AG20443 (cell line): ENCODE measurements at regions not wholly inside any gene's neighbourhood (a gene's known extent, or its start where the extent isn't known, plus 50 kb on each side); places are given as distances from the start of the nearest gene placed in this dataset.

Source experiments
- DNase-seq: peaks from one replicate; pipeline ENCODE4 v3.0.0; 2012; ENCODE audit warnings: low spot score, mixed read lengths

DNA sequence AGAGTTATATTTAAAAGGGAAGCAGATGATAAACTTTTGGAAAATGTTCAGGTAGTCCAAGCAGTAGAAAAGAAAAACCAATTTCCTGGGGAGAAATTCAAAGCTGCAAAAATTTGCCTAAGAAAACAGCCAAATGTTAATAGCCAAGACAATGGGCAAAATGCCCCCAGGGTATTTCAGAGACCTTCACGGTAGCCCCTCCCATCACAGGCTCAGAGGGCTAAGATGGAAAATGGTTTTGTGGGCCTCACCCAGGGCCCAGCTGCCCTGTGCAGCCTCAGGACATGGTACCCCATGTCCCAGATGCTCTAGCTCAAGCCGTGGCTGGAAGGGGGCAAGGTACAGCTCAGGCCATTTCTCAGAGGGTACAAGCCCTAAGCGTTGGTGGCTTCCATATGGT is 391.0 kb downstream of the ZIC4 start:
- DNase-seq, result no peak

DNA sequence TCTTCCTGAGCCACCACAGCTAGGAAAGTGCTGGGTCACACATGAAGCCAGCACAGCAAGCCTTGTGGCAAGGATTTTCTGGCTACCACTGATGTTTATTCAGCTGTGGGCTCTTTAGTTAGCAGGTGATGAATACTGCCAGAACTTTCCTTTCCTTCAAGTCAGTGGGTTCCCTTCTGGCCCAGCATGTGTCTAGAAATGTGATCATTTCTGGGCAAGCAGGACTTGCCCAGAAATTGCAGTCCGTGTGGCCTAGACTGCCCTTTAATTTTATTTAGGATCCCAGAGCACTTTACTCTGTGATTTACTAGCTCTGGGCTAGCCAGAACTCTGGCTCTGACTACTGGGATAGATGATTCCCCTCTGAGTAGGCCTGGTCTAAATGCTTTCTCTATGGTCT is 397.5 kb downstream of the ZIC4 start:
- peak; percentile 59 for DNase-seq

DNA sequence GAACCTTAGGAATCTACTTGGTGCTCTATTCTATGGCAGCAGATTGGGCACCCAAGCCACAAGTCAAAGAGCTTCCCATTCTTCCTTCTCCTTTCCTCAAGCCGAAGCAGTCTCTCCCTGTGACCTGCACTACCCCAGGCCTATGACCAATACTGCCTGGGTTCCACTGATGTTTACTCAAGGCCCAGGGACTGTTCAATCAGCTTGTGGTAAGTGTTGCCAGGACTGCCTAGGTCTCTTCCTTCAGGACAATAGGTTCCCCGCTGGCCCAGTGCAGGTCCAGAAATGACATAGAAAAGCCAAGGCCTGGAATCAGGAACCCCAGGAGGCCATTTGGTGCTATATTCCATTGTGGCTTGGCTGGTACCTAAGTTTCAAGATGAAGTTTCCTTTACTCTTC is 397.9 kb downstream of the ZIC4 start:
- DNase-seq, result peak; percentile 7

DNA sequence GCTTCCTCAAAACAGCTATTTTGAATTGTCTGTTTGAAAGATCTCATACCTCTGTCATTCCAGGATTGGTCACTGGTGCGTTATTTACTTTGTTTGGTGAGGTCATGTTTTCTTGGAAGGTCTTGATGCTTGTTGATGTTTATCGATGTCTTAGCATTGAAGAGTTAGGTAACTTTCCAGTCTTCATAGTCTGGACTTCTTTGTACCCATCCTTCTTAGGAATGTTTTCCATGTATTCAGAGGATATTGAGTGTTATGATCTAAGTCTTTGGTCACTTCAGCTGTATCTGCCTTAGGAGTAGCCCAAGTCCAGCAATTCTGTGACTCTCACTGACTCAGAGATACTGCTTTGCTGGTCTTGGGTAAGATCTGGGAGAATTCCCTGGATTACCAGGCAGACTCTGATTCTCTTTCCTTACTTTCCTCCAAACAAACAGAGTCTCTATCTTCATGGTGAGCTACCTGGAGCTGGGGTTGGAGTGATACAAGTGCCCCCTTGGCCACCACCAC is 398.6 kb downstream of the ZIC4 start:
- DNase-seq, result no peak

DNA sequence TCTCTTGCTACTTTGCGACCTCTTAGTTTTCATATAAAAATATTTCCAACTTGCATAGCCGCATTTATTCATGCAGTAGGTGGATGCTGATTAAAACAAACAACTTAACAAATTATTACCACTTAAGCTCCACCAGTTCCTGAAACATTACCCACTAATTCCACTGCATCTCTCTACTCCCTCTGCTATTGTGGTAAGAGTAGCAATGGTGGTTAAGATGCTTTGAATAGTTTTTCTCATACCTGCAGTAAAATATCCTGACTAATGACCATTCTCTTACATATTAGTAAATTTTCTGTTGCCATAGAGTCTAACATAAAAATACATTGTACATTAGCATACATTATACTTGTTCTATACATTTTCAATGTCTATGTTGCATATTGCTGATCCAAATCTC is 397.6 kb upstream of the PLSCR5 start:
- peak; percentile 14 for DNase-seq

DNA sequence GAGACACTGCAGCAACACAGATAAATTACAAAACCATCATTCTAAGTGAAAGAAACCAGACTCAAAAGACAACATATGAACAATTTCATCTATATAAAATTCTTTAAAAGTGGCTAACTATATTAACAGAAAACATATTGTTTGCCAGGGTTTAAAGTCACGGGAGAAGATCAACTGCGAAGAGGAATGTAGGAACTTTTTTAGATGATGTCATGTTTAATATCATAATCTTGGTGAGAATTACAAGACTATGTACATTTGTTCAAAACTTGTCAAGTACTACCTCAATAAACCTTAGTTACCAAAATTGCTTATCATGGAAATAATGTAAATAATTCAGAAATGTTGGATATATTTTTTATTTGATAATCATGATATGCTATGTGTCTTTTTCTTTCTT is 395.1 kb upstream of the PLSCR5 start:
- DNase-seq, result no peak

DNA sequence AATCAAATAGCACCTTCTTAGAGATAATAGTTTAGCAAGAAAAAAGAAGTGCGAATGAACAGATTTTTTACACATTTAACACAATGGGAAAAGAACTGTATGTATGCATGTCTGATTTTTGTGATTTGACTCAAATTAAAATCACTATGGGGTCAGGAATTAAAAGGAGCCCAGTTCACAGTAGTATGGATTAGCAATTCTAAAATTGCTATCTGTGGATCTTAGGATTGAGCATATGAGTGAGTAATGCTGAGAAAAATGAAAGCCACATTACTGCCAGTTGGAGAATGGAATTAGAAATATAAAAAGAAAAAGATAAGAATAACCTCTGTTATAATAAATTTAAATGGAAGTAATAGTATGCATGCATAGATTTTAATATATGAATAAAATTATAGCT is 386.8 kb upstream of the PLSCR5 start:
- no peak for DNase-seq

DNA sequence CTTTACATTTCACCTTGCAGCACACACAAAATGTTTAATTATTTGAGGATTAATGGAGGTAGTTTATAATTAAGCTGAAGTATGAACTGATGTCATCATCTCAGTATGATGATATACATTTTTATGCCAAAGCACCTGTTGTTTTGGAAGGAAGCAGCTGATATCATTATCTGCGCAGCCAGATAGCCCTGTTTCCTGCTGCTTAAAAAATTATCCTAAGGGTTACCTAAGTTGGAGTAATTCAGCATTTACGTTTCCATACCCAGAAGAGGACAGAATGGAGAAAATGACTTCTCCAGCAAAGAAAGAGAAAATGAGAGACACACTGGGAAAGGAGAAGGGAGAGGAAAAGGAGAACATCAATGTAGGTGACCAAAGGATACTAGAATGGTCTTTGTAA is 370.3 kb upstream of the PLSCR5 start:
- DNase-seq, result no peak

DNA sequence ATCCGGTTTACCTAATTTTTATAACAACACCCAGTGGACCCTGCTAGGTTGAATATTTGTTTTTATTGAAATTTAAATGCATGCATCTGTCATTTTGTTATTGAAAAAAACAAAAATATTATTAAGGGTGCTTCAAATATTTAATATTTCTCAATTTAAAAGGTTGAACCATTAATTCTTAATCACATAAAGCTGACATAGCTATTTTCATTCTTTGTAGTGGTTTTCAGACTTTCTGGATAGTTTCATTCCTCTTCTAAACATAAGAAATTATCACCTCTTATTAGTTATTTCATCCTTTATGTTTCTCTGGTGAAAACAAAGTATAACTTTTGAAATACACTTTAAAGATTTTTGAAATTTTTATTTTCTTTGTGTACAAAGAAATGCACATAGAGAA is 369.9 kb upstream of the PLSCR5 start:
- no peak for DNase-seq

DNA sequence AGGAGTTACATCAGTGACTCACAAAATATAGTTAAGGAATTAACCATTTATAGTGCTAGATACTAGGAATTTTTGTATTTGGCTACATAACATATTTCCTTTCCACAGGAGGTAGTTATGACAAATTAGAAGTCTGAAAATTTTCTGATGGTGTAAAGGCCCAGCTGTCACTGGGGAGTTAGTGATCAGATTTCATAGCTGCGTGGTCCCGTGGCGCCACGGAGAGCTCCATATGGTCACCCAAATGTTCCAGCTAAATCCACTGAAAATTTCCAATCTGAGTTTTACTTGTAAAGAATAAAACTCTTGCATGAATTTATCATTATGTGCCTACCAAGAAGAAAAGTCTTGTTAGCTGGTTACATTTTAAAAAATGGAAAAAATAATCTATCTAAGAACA is 368.9 kb upstream of the PLSCR5 start:
- DNase-seq, result no peak

DNA sequence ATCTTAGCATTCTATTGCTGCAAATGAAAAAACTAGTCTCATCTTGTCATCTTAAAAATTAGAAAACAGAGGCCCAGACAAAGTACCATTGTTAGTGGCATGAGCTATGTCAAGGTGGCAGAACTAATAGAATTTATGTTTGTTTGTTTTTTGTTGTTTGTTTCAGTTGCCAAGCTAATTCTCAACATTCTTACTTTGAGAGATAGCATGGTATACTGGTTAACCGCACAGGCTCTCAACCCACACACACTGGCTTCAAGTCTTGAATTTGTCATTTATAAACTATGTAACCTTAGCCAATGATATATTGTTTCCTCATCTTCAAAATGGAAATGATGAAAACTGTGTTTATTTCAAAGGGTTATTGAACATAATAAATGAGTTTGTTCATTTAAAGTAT is 367.6 kb upstream of the PLSCR5 start:
- DNase-seq, result peak; percentile 28

DNA sequence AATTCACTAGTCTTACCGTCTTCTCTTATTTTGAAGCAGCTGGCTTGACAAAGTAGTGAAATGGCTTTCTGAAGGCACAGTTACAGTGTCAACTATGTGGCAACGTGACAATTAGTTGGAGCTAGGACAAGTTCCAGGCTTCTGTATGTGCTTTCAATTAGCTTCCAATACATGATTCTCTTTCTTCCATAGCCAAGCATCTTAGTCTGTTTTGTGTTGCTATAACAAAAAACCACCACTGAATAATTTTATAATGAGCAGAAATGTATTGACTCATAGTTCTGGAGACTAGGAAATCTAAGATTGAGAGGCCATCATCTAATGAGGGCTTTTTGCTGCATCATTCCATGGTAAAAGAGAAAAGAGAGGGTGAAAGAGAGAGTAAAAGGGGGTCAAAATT is 365.1 kb upstream of the PLSCR5 start:
- peak; percentile 43 for DNase-seq

DNA sequence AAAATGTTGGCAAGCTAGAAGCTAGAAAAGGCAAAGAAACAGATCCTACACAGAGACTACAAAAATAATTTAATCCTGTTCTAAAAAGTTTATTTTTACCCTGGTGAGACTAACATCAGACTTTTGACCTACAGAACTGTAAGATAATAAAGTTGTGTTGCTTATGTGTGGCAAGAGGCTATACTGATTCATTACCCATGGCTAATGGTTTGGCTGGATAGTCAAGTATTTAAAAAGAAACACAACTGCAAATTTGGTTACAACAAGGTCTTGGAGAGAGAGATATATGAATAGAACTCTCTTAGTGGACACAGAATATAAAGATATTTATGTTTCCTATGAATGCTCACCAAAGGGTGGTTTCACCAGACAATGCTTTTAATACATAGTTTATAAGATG is 364.2 kb upstream of the PLSCR5 start:
- DNase-seq, result no peak

DNA sequence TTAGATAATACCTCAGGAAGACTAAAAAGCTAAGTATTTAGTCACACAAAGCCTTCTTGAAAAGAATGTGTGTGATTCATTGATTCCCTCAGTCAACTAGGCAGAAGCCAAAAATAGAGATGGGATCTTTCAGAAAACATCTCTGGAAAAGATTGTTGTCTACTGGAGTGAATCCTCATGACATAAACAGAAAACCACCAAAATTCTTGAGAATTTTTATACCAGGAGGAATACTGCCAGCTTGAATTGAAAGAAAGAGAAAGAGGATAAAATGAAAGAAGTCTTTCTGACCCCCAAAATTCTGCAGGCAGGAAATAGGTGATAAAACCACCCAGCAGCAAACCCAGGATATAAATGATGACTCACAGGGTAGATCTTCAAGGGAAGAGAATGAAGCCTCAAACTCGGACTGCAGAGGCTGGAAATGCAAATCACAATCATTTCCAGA is 363.1 kb upstream of the PLSCR5 start:
- peak; percentile 60 for DNase-seq

DNA sequence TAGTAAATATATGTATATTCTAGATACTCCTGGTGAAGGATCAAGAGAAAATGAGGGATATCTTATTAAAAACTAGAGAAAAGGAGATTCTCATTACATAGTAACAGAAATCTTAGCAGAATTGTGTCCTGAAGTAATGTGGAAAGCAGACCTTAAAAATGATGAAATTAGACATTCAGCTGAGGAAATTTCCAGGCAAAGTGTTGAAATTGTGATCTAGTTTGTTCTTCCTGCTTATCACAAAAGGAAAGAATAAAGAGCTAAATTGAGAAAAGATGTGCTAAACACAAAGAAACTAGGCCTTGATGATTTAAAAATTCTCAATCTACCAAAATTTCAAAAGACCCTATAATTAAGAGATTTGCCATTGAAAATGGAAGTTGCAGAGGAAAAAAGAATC is 362.6 kb upstream of the PLSCR5 start:
- no peak for DNase-seq

DNA sequence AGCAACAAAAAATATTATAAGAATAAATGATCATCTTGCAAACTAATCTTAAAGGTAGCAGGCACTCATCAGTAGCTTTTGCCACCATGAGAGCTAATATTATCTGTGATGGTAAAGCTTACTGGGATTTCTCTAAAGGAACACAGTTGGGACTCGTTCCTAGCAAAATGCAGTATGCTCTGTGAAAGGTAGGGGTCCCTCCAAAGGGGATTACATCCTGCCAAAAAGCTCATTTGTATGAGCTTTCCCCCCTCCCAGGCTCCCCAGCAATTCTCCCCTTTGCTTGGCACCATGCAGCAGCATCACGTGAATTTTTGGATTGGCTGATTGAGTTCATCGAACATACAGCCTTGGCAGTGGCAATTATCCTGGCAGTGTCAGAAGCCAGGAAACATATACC is 361.0 kb upstream of the PLSCR5 start:
- DNase-seq, result no peak

DNA sequence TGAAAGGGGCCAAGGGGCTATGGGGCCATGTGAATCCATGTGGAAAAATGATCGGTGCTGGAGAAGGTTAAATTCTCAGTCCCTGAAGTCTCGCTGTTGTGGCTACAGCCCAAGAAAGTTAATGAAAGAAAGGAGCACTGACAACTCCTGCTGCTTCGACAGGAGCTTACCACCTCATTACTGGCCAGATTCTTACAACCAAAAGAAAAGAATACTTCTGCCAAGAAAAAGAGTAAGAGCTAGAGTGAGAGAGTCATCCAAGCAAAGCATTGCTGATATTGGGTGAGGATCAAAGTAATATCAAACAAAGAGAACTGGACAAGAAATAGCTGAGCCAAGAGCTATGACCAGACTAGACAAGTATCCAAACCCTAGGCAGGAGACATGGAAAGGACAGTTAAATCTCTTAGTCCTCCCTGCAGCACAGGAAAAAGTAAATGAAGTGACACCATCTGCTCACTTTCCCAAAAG is 348.4 kb upstream of the PLSCR5 start:
- peak; percentile 45 for DNase-seq

DNA sequence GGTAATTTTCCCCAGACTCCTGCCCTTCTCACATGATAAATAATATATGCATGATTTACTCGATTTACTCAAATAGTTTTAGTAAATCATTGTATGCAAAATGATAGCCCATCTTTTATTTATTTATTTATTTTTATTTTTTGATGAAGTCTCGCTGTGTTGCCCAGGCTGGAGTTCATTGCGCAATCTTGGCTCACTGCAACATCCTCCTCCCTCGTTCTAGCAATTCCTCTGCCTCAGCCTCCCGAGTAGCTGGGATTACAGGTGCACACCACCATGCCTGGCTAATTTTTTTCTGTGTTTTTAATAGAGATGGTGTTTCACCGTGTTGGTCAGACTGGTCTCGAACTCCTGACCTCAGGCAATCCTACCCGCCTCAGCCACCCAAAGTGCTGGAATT is 343.8 kb upstream of the PLSCR5 start:
- DNase-seq, result no peak

DNA sequence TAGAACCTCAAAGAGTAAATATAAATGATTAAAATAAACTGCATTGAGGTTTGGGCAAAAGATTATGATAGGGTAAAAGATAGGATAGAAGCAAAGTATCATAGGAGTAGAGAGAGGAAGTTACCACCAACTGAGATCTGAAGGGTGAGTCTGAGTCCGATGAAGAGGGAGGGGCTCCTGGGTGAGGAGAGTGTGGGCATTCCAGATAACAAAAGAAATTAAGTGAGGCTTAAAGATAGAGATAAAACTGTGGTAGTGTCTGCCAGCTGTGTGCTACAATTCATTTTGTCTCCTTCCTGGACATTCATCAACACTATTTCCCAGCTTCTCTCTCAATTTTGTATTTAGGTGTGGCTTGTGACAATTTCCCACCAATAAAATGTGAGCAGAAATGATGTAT is 343.0 kb upstream of the PLSCR5 start:
- no peak for DNase-seq

DNA sequence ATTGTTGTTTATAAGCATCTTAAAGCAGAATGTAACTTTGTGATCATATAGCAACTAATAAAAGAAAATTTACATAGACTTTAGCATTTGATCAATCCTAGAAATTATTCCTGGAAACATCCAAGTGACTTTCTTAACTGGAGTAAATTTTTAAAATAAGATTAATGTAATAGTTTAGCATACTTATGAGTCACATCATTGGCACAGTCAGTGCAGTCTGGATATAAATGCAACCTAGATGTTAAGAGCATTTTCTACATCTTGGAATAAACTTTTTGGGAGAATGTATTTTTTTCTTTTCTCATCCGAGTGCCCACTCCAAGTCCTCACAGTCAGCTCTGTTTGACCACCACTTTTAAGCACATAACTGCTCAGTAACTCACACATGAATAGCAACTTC is 324.6 kb upstream of the PLSCR5 start:
- DNase-seq, result no peak

DNA sequence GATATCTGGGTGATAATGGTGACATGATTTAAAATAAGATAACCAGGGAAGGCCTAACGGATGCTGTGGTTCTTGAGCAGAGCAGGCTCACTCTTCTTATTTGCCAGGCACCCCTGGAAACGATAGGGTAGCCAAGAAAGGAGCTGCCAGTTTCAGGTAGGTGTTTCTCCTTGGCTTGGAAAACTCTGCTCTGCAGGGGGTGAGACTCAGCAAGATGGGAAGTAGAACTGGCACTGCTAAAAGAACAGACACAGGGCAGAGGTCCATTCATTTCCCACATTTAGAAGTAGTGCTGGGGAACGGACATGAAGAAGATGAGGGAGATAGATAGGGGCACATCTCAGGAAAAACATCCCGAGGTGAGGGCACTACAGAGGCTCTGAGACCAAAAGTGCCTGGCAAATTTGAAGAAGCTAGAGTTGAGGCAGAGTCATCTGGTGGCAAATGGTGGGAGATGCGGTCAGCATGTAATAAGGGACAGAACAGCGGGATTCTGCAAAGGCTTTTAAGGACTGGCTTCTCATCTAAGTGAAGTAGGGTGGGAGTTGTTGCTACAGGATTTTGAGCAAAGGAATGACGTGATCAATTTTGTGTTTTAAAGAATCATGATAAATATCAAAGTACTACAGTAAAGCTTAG is 323.4 kb upstream of the PLSCR5 start:
- DNase-seq, result no peak

DNA sequence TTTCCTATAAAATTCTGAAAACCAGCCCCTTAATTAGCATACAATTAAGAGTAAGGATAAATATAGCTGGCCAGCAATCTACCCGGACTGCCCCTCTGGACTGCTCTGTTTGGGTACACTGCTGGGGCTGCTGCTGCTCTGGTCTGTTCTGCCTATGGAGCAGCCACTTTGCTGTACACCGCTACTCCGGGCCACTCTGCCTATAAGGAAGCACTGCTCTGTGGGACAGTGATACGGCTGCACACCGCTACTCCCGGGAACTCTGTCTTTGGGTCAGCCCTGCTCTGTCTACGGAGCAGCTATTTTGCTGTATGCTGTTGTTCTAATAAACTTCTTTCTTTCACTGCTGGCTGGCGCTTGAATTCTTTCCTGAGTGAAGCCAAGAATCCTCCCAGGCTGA is 316.5 kb upstream of the PLSCR5 start:
- DNase-seq, result no peak

DNA sequence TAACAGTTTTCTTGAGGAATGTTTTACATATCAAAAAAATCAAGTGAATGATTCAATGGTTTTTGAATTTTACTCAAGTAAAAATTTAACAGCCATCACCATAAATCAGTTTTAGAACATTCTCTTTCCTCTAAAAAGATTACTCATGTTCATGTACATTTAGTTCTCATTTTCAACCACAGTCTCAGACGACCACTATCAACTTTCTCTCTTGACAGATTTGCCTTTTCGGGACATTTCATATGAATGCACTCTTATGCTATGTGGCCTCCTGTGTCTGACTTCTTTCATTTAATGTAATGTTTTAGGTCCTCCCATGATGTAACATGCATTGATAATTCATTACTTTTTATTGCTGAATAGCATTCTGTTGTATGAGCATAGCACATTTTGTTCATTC is 309.3 kb upstream of the PLSCR5 start:
- no peak for DNase-seq

DNA sequence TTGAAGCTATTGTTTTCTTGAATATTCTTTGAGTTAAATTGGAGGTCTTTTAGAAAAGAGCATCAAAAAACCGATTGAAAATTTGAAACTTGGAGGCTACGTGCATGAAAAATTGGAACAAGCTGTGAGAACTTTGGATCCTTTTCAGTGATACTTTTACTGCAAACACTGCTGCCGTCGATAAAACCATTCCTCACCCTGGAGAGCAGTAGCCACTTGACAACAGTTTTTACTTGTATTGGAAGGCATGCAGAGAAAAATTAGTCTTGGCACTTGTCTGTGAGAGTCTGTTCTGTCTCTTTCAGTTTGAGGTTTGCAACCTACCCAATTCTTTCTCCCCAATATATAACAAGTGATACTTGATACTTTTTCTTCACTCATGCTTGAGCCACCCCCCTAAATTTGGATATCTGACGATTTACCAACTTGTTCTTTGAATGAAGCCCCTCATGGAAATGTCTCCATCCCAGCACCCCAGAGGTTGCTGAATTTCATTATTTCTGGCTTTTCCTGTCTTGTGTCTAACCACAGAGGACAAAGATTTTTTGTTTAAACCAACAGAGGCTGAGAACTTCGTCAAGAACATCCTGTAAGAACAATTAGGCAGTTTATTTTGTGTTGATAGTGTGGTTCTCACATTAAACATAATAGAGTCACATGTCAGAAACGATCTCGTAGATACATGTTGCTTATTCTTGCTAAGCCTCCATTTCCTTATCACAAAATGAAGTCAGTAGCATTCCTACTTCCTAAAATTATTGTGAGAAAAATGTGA is 307.3 kb upstream of the PLSCR5 start:
- peak; percentile 16 for DNase-seq
